Stomach (tissue), 8 donors: ENCODE measurements at regions not wholly inside any gene's neighbourhood (a gene's known extent, or its start where the extent isn't known, plus 50 kb on each side); places are given as distances from the start of the nearest gene placed in this dataset.

Experiments used
- DNase-seq, 2 donors: peaks; one replicate each; pipeline versions ENCODE4 v3.0.0 to v3.0.0-alpha.2; 2013 to 2019
- H3K27ac ChIP-seq, 5 donors: fragments of 200-600 bp in 4 of 5; sonication (generic) in 4 of 5; one replicate each; pipeline ENCODE4 v1.5.1; 2013 to 2019; ENCODE audit warnings: mild to moderate bottlenecking in 1 of 5, moderate library complexity in 1 of 5
- H3K27me3 ChIP-seq, 3 donors: fragments of 200-600 bp; sonication (generic); one replicate each; pipeline ENCODE4 v1.5.1; 2017 to 2019; ENCODE audit warnings: mixed run types in 1 of 3
- H3K36me3 ChIP-seq, 4 donors: fragments of 200-600 bp; sonication (generic); 1 replicate in 3 of 4; 2 replicates in 1 of 4; pipeline ENCODE4 v1.5.1; 2016 to 2019
- H3K4me1 ChIP-seq, 4 donors: fragments of 200-600 bp; sonication (generic); one replicate each; pipeline ENCODE4 v1.5.1; 2016 to 2019
- H3K4me3 ChIP-seq, 4 donors: fragments of 200-600 bp; sonication (generic) in 3 of 4; one replicate each; pipeline ENCODE4 v1.5.1; 2016 to 2019; ENCODE audit warnings: mild to moderate bottlenecking in 1 of 4
- H3K9me3 ChIP-seq, 4 donors: fragments of 200-600 bp; sonication (generic); one replicate each; pipeline ENCODE4 v1.5.1; 2016 to 2019
- EP300 ChIP-seq: sonication (generic); formaldehyde crosslinking; IDR thresholded peaks from one replicate; pipeline ENCODE4 v1.6.1; 2017; ENCODE audit warnings: antibody characterized with exemption
- POLR2A ChIP-seq, 4 donors: fragments of 450-650 bp; IDR thresholded peaks; one replicate each; pipeline ENCODE4 v1.6.1; 2016; ENCODE audit warnings: antibody characterized with exemption in 4 of 4, control low read depth in 2 of 4, mild to moderate bottlenecking in 1 of 4, moderate library complexity in 1 of 4
- POLR2AphosphoS5 ChIP-seq, 3 donors: sonication (generic); formaldehyde crosslinking; IDR thresholded peaks; one replicate each; pipeline ENCODE4 v1.6.1; 2016; ENCODE audit warnings: antibody characterized with exemption in 3 of 3
- WGBS, 5 donors: extraction: QIAGEN DNeasy Blood & Tissue Kit in 3 of 5; methylation state at CpG; one replicate each; pipeline versions ENCODE4 v1.1.5 to v1.1.7; 2013 to 2018; 5-methylcytosine and 5-hydroxymethylcytosine counted together
- intact Hi-C: fragments of 100-400 bp; cut with DNase I; formaldehyde crosslinking; loops from one replicate; pipeline ENCODE4 v1.15.1; 2023; ENCODE audit warnings: low total_unique reads
- TF ChIP-seq, protein P1 (sequence below), 7 experiments: fragments of 450-650 bp in 4 of 7; fragments of 200-600 bp in 3 of 7; sonication (generic) in 3 of 7; IDR thresholded peaks; one replicate each; pipeline ENCODE4 v1.5.1; 2016 to 2019; ENCODE audit warnings: antibody characterized with exemption in 7 of 7, control low read depth in 2 of 7, mild to moderate bottlenecking in 1 of 7
- donor health status: healthy with polysubstance abuse.
- donor health status: Bipolar disorder and iron deficiency.
- donor health status: healthy.

DNA sequence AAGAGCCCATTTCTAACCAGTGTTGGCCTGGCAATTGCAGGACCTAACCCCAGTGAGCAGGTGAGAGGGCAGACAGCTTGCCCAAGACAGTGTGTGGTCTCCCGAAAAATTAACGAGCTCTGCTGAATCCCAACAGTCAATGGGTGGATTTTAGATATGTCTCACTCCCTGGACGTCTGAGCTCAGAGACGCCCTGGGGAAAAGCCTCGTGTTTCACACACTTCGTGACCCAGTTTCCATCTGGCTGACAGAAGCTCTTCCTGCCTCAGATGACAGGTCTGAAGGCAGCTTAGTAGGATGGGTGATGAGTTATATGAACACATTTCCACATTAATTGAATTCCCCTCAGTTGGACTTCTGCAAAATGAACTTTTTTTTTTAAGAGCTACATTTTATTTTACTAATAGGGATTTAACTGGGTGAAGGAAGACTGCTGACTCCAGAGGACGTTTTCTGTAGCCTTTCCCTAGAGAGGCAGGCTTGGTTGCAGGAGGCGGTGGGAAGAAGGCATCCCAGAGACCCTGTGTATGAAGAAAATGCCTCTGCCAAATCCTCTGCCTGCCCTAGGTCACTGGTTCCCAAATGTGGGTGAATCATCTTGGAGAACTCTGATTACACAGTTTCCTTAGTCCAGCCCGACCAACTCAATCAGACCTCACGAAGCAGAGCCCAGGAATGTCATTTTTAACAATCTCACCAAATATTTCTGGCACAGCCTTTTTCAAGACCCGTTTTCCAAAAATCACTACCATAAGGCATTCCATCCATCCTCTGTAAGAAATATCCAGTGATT is 71.7 kb upstream of the LY86 start:
- whole genome bisulfite sequencing, 5 donors: 57 to 72% (median 66%) methylated on average over 11 of the region's 11 CpGs
- intact Hi-C loops: no loop called here
- Histone ChIP-seq H3K4me1 (no peaks in the 10 kb centered on the region), H3K27me3 (peaks cover 0 to 26% (median 3%) of the 10 kb centered on the region in 3 donors), H3K4me3 (no peak overlapping the region), H3K27ac (no peak overlapping the region), H3K9me3 (no peaks in the 10 kb centered on the region), H3K36me3 (no peaks in the 10 kb centered on the region)
- TF ChIP-seq, protein P1, sequence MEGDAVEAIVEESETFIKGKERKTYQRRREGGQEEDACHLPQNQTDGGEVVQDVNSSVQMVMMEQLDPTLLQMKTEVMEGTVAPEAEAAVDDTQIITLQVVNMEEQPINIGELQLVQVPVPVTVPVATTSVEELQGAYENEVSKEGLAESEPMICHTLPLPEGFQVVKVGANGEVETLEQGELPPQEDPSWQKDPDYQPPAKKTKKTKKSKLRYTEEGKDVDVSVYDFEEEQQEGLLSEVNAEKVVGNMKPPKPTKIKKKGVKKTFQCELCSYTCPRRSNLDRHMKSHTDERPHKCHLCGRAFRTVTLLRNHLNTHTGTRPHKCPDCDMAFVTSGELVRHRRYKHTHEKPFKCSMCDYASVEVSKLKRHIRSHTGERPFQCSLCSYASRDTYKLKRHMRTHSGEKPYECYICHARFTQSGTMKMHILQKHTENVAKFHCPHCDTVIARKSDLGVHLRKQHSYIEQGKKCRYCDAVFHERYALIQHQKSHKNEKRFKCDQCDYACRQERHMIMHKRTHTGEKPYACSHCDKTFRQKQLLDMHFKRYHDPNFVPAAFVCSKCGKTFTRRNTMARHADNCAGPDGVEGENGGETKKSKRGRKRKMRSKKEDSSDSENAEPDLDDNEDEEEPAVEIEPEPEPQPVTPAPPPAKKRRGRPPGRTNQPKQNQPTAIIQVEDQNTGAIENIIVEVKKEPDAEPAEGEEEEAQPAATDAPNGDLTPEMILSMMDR (IDR thresholded peaks at IDR 0.05): no peak
- TF ChIP-seq EP300 (no peak), POLR2A (IDR thresholded peaks at IDR 0.05) (no peak), POLR2AphosphoS5 (IDR thresholded peaks at IDR 0.05) (no peak)
- DNase-seq: no peak

DNA sequence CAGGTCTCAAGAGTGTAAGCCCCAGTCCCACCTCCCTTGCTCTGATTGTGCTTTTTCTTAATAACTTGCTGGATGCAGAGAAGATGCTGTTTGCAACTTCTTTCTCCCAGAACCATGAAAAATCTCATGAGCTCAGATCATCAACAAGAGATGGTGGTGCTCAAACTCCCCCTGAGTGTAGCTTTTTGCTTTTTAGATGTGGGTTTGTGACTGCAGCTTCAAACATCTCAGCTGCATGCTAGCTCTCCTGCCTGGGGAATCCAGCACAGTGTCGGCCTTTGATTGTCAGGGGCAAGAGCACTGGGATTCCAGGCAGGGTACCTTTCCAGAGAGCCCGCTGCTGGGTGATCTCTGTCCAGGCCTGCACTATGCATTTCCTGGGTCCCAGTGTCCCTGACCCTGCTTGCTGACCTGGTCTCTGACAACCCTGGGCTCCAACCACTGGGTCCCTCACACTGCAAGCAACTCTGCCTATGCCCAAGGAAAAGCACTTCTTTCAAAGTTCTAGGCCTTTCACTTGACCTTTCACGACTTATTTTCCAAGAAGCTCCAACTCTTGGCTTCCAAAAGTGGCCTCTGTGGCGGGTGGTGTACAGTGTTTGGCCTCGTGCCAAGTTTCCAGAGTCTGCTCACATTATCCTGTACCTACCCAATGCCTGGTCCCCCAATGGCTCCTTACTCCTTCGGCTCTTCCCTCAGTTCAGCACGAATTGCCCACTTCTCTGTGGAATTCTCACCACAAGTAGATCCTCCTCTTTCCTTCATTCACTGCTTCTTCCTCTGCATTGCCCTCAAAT is 69.7 kb upstream of the LY86 start:
- WGBS, 5 donors: 39 to 61% (median 50%) methylated on average over 6 to 7 of the region's 7 CpGs
- Histone ChIP-seq H3K36me3 (no peaks in the 10 kb centered on the region), H3K27me3 (peaks cover 0 to 29% (median 3%) of the 10 kb centered on the region in 3 donors), H3K9me3 (no peaks in the 10 kb centered on the region), H3K4me3 (no peak overlapping the region), H3K4me1 (no peaks in the 10 kb centered on the region), H3K27ac (no peak overlapping the region)
- intact Hi-C loops: no loop called here
- TF ChIP-seq, protein P1 (IDR thresholded peaks at IDR 0.05): no peak
- DNase-seq: no peak

DNA sequence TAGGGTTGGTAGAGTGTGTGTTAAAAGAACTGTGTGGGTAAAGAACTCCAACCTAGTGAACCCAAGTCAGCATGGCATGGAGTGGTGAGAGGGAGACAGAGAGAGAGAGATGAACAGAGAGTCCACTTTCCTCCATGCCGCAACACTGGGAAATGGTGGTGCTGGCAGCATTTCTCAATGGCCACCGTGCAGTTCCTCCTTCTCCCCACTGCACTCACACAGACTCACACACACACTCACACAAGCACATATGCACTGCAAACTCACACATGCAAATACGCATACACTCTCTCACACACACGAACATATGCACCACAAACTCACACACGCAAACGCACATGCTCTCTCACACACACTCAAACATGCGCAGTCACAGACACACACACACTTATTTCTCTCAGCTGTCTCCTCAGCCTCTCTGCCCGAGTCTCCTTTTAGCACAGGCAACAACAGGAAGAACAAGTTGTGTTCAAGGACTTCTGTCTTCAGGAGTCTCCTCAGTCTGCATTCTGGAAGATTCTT is 66.5 kb upstream of the LY86 start:
- WGBS, 5 donors: 79 to 89% (median 83%) methylated on average over 8 of the region's 8 CpGs
- DNase-seq: no peak
- no peak for TF ChIP-seq POLR2AphosphoS5 (IDR thresholded peaks at IDR 0.05)
- TF ChIP-seq POLR2A (IDR thresholded peaks at IDR 0.05): no peak
- TF ChIP-seq EP300: no peak
- TF ChIP-seq, protein P1 (IDR thresholded peaks at IDR 0.05): no peak
- Histone ChIP-seq H3K36me3 (no peaks in the 10 kb centered on the region), H3K9me3 (no peaks in the 10 kb centered on the region), H3K4me3 (no peak overlapping the region), H3K4me1 (no peaks in the 10 kb centered on the region), H3K27ac (no peak overlapping the region), H3K27me3 (peaks cover 0 to 26% (median 0%) of the 10 kb centered on the region in 3 donors)
- intact Hi-C loops: no loop called here

DNA sequence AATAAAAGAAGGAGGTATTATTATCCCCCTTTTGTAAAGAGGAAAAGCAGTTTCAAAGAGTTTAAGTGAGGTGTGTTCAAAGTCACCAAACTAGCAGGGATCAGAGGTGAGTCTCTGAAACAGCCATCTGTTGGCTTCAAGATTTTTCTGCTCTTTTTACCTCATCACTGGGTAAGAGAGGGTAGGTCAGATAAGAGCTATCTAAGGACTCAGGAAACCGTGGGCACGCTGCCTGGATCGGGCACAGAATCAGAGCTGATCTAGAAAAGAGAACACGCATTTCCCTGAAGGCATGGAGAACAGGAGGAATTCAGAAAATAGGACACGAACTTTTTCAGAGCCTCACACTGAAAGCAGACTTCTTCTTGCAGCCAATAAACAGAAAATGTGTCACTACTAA is 65.8 kb upstream of the LY86 start:
- 46 to 58% (median 55%) methylated on average over 5 of the region's 5 CpGs for WGBS, 5 donors
- Histone ChIP-seq H3K27ac (no peak overlapping the region), H3K4me1 (no peaks in the 10 kb centered on the region), H3K36me3 (no peaks in the 10 kb centered on the region), H3K4me3 (no peak overlapping the region), H3K27me3 (peaks cover 0 to 26% (median 0%) of the 10 kb centered on the region in 3 donors), H3K9me3 (no peaks in the 10 kb centered on the region)
- no peak for DNase-seq
- no peak for TF ChIP-seq POLR2AphosphoS5 (IDR thresholded peaks at IDR 0.05)
- TF ChIP-seq EP300: no peak
- no peak for TF ChIP-seq POLR2A (IDR thresholded peaks at IDR 0.05)
- TF ChIP-seq, protein P1 (IDR thresholded peaks at IDR 0.05): no peak
- intact Hi-C loops: no loop called here
